Spinal cord (tissue), 9 donors: ENCODE measurements at regions not wholly inside any gene's neighbourhood (a gene's known extent, or its start where the extent isn't known, plus 50 kb on each side); places are given as distances from the start of the nearest gene placed in this dataset.

Experiments
- DNase-seq, 6 donors: peaks; one replicate each; pipeline versions ENCODE4 v3.0.0 to v3.0.0-alpha.2; 2013 to 2015; ENCODE audit warnings: low spot score in 6 of 6, low read depth in 4 of 6
- H3K27ac ChIP-seq: one replicate; pipeline ENCODE4 v1.5.1; 2013; ENCODE audit warnings: low read depth, low read length, control low read depth
- H3K27me3 ChIP-seq: one replicate; pipeline ENCODE4 v1.6.1; 2013; ENCODE audit warnings: low read length; ENCODE audit not compliant: control insufficient read depth, insufficient read depth
- H3K36me3 ChIP-seq: one replicate; pipeline ENCODE4 v1.6.1; 2013; ENCODE audit warnings: low read length; ENCODE audit not compliant: control insufficient read depth, insufficient read depth
- H3K4me1 ChIP-seq: one replicate; pipeline ENCODE4 v1.6.1; 2013; ENCODE audit warnings: low read length; ENCODE audit not compliant: control insufficient read depth, insufficient read depth
- H3K4me3 ChIP-seq: one replicate; pipeline ENCODE4 v1.5.1; 2013; ENCODE audit warnings: low read depth, low read length, control low read depth
- H3K9me3 ChIP-seq: one replicate; pipeline ENCODE4 v1.6.1; 2013; ENCODE audit warnings: low read length; ENCODE audit not compliant: control insufficient read depth, insufficient read depth
- WGBS: methylation state at CpG from one replicate; pipeline ENCODE4 v1.1.5; 2013; ENCODE audit warnings: missing lambda C conversion rate; ENCODE audit not compliant: insufficient coverage; 5-methylcytosine and 5-hydroxymethylcytosine counted together
- donor health status: healthy.

DNA sequence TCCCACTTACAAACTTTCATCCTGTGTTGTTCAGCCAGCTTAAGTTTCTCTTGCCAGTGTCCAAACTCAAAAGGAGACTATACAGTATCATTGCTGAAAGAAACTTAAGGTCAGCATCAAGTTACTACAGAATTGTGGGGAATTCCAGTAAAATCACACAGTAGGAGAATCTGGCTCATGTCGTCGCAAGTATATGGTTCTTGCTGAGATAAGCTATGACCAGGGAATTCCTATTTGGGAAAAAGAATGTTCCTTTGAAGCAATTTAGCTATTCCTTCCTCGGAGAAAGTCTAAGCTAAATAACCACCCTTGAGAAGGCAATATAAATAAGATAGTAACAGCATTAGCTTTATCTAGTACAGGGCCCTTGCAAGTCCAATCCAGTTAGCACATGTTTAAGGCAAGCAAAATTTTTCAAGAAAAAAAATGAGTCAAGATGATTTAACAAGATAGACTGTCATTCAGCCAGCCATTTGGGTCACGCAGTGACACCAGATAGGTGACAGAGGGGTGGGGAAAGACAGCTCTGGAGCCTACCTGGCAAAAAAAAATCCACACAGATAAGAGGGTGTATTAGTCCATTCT lies 78.2 kb upstream of the THBS1 start:
- H3K4me1 ChIP-seq = no peaks in the 10 kb centered on the region
- H3K4me3 ChIP-seq = no peak overlapping the region
- no peaks in the 10 kb centered on the region for H3K36me3 ChIP-seq
- DNase-seq = no peak
- H3K27ac ChIP-seq = no peak overlapping the region
- H3K27me3 ChIP-seq = no peaks in the 10 kb centered on the region
- no peaks in the 10 kb centered on the region for H3K9me3 ChIP-seq
- no CpG with 5 or more reads among the region's 4 CpGs for WGBS

DNA sequence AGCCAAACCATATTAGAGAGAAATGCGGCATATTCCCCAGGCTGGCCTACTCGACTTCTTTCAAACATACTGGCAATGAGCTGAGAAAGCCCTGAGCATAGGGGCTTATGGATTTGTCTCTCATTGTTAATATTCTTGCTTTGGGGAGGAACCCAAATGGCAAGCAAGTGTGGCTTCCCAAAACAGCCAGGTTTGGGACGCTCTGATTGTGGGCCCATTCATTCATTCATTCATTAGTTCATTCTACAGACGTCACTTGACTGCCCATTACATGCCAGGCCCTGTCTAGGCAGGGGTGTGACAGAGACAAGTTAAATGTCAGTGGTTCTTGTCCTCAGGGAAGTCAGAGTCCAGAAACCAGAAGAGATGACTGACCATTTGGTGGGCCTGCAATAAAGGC lies 77.4 kb upstream of the THBS1 start:
- no CpG with 5 or more reads among the region's 4 CpGs for WGBS
- Histone ChIP-seq H3K27ac (no peak overlapping the region), H3K9me3 (no peaks in the 10 kb centered on the region), H3K36me3 (no peaks in the 10 kb centered on the region), H3K4me1 (no peaks in the 10 kb centered on the region), H3K4me3 (no peak overlapping the region), H3K27me3 (no peaks in the 10 kb centered on the region)
- DNase-seq = no peak

DNA sequence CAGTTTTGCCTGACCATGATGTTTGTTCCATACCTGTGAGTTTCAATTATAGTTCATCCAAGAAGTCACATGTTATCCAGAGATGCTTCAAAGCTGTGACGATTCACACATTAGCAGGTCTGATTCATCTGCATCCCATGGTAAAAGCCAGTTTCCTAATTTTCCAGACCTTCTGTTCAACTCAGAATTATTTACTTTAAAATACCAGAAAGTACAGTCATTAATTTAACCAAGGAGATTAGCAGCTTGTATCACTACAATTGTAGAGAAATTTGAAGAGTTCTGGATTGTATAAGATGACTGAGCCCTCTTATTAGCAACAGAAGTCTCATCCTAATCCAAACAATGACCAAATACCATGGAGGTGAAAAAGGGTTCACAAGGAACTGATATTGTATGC lies 76.1 kb upstream of the THBS1 start:
- no peaks in the 10 kb centered on the region for H3K4me1 ChIP-seq
- H3K36me3 ChIP-seq = no peaks in the 10 kb centered on the region
- H3K4me3 ChIP-seq = no peak overlapping the region
- 100% methylated on average over 1 of the region's 1 CpG for WGBS
- no peak for DNase-seq
- no peaks in the 10 kb centered on the region for H3K27me3 ChIP-seq
- H3K9me3 ChIP-seq = no peaks in the 10 kb centered on the region
- H3K27ac ChIP-seq = no peak overlapping the region

DNA sequence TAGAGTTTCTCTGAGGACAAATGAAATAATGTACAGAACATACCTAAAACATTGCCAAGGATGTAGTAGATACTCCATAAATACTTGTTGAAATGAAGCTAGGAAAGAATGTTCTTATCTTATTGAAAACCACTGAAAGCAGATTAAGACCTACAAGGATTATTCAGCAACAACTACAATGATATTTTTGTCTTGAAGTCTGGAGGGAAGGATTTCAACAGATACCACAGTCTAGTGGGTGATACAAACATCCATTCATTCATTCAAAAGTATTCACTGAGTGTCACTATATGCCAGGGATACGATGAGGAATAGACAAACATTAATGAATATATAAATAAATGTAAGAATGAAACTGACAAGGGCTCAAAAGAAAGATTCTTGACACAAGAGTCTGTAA lies 74.7 kb upstream of the THBS1 start:
- no peak for DNase-seq
- H3K27ac ChIP-seq = no peak overlapping the region
- H3K9me3 ChIP-seq = no peaks in the 10 kb centered on the region
- no peaks in the 10 kb centered on the region for H3K27me3 ChIP-seq
- WGBS = no CpG with 5 or more reads among the region's 1 CpG
- no peaks in the 10 kb centered on the region for H3K36me3 ChIP-seq
- peaks cover 3% of the 10 kb centered on the region for H3K4me1 ChIP-seq
- H3K4me3 ChIP-seq = no peak overlapping the region

DNA sequence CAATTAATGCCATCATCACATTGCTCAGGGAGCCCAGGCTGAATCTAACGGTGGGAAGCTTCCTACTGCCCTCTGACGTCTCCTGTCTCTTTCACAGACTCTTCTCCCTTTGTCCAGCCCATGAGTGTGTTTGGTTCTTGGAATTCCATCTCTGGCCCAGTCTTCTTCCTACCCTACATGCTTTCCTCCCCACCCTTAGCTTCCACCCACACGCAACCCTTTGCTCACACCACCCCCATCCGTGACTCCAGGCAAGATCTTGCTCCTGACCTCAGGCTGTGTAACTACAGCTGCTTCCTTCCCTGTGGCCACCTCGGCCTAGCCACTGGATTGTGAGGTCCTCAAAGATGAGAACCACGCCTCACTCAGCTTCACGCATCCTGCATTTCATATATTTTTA lies 72.3 kb upstream of the THBS1 start:
- H3K36me3 ChIP-seq = no peaks in the 10 kb centered on the region
- no peak overlapping the region for H3K27ac ChIP-seq
- 91% methylated on average over 2 of the region's 7 CpGs for WGBS
- no peak for DNase-seq
- no peaks in the 10 kb centered on the region for H3K9me3 ChIP-seq
- peaks cover 6% of the 10 kb centered on the region for H3K4me1 ChIP-seq
- no peak overlapping the region for H3K4me3 ChIP-seq
- no peaks in the 10 kb centered on the region for H3K27me3 ChIP-seq

DNA sequence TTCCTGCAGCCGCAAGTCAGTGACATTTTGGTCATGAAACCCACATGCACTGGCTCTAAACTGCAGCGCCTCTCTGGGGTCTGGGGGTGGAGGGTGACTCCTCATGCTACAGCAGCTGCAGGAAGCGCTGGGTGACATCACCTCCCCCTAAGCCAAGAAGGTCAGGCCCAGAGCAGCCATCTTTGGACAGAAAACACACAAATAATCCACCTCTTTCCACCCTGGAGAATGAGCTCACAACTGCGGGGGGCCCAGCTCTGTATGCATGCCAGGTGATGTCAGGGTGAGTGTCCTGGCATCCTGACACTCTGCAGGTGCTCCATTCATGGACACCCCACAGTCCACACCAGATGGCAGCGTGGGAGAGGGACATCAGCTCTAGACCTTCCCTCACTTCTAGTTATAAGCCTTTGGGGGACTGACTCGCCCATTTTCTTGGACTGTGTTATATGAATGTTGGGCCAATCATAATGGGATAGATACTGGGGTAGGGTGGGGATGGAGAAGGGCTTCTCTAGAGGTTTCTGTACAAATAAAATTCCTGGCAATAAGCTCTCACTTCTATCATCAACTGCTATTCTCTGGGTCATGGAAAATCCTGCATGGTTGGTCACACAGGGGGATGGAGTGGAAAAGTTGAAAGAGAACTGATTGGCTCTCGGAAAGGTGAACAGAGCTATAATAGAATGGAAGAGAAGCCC lies 70.7 kb upstream of the THBS1 start:
- Histone ChIP-seq H3K27ac (no peak overlapping the region), H3K9me3 (peaks cover under 1% of the 10 kb centered on the region), H3K4me3 (no peak overlapping the region), H3K36me3 (no peaks in the 10 kb centered on the region), H3K4me1 (peaks cover 6% of the 10 kb centered on the region), H3K27me3 (no peaks in the 10 kb centered on the region)
- no peak for DNase-seq
- 92% methylated on average over 2 of the region's 7 CpGs for WGBS

DNA sequence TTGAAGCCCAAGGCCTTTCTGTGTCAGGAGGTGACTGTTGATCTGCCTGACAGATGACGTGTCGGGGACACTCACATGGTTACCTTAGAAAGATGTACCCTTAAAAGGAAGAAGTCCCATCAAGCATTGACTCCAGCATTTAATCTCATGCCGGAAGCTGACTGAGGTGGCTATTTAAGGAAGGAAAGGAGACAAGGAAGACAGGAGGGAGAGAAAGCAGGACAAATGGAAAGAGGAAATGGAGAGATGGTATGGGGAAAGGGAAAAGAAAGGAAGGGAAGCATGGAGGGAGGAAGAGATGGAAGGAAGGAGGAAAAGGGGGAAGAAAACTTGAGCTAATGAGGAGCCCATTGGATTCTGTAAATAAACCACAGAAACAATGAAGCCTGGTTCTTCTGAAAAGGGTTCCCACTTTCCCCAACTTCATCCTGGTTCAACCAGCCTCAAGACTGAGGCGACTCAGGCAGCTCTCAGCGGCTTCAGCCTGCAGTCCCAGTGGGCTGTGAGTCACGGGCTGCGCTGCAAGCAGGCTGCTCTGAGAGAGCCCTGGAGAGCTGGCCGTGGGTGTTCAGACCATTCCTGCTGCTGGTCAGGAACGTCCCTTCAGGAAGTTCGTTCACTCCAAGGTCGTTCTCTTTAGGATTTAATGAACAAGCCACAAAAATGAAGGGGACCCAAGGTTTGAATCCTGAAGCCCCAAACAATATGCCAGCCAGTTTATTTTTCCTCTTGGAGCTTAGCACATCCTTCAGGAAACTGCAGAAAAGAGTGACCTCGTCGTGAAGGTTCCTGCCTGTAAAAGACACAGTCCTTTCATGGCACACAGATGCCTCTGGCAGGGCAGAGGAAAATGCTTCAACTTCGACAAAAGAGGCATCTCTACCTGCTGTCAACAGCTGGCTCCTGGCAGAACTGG lies 69.6 kb upstream of the THBS1 start:
- WGBS = 79% methylated on average over 12 of the region's 14 CpGs
- Histone ChIP-seq H3K9me3 (peaks cover 3% of the 10 kb centered on the region), H3K27me3 (no peaks in the 10 kb centered on the region), H3K4me1 (peaks cover 6% of the 10 kb centered on the region), H3K27ac (no peak overlapping the region), H3K36me3 (no peaks in the 10 kb centered on the region), H3K4me3 (no peak overlapping the region)
- DNase-seq = no peak

DNA sequence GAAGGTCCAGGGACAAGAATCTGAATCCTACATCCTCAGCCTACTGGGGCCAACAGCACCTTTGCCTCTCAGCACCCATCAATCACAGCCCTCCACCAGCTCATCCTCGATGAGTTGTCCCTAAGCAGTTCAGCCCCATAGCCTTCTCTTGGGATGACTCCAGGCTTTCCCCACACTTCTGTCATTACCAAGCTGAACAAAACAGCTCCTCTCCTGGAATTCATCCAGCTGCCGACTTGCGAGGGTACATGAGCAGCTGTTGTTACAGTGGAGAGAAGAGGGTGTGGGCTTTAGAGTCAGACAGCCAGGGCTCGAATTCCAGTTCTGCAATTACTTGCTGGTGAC lies 69.0 kb upstream of the THBS1 start:
- Histone ChIP-seq H3K9me3 (peaks cover 3% of the 10 kb centered on the region), H3K27me3 (no peaks in the 10 kb centered on the region), H3K4me3 (no peak overlapping the region), H3K27ac (no peak overlapping the region), H3K36me3 (no peaks in the 10 kb centered on the region), H3K4me1 (peaks cover 6% of the 10 kb centered on the region)
- peak in 2 of 6 donors; percentile 30 to 47 for DNase-seq
- WGBS = 25% methylated on average over 3 of the region's 4 CpGs

DNA sequence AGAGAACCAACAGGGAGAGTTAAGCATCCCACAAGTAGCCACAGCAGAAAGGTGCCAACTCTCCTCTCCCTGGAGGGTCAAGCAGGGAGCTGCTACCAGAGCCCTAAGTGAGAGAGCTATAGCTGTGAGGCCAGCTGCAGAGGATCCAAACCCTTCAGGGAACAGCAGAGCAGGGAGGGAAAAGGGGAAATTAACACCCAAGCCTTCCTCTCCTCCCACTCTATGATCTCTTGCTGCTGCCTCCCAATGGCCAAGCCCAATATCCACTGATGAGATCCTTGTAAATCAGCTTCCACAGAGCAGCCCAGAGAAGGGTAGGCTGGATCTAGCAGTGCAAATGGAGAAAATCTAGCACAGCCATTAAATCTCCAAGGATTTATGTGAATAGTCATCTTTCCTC lies 68.2 kb upstream of the THBS1 start:
- H3K36me3 ChIP-seq = no peaks in the 10 kb centered on the region
- H3K27me3 ChIP-seq = no peaks in the 10 kb centered on the region
- DNase-seq = no peak
- H3K9me3 ChIP-seq = peaks cover 3% of the 10 kb centered on the region
- H3K4me3 ChIP-seq = no peak overlapping the region
- H3K27ac ChIP-seq = no peak overlapping the region
- H3K4me1 ChIP-seq = peaks cover 6% of the 10 kb centered on the region

DNA sequence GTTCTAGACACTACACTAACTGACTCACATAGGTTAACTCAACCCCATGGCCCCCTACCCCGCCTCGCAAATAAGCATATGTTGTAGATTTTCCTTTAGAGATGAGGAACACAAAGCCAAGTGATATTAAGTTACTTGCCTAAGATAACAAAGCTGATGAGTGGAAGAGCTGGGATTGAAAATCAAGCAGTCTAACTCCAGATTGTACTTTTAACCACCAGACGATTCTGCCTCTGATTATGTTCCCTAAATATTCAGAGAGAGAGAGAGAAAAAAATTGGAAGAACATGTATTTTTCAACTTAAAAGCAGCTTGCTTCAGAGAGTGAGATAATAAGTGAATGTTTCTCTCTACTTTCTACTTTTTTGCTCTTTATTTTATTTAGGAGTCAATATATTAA lies 66.9 kb upstream of the THBS1 start:
- Histone ChIP-seq H3K4me3 (no peak overlapping the region), H3K27ac (no peak overlapping the region), H3K4me1 (peaks cover 6% of the 10 kb centered on the region), H3K9me3 (peaks cover 3% of the 10 kb centered on the region), H3K27me3 (no peaks in the 10 kb centered on the region), H3K36me3 (no peaks in the 10 kb centered on the region)
- DNase-seq = no peak
- no CpG with 5 or more reads among the region's 3 CpGs for WGBS
